ENCODE measurements at regions not wholly inside any gene's neighbourhood (a gene's known extent, or its start where the extent isn't known, plus 50 kb on each side); places are given as distances from the start of the nearest gene placed in this dataset.

GRCh38 chr6:118735320-118735719 lies 83.9 kb upstream of the CEP85L start:
- no peak overlapping the region for H3K4me3 ChIP-seq (ENCODE audit: low read depth, low read length, poor library complexity, severe bottlenecking)
- no peak overlapping the region for H2AFZ ChIP-seq (ENCODE audit: low read length)
- H3K9me3 ChIP-seq (ENCODE audit: low read length) = no peaks in the 10 kb centered on the region
- no peak overlapping the region for H3K27ac ChIP-seq (ENCODE audit: low read depth, low read length, poor library complexity, severe bottlenecking)
- H3K4me2 ChIP-seq (ENCODE audit: low read length) = no peak overlapping the region
- H3F3A ChIP-seq (ENCODE audit: insufficient read depth, low read length) = no peaks in the 10 kb centered on the region
- no peaks in the 10 kb centered on the region for H4K20me1 ChIP-seq (ENCODE audit: insufficient read depth, low read length)
- no peaks in the 10 kb centered on the region for H3K36me3 ChIP-seq (ENCODE audit: insufficient read depth, low read length)
- no peaks in the 10 kb centered on the region for H3K9me2 ChIP-seq (ENCODE audit: low read depth, low read length)
- TF ChIP-seq CTCF (IDR thresholded peaks at IDR 0.05; ENCODE audit: low read length) (peak; percentile 49; the same call in 1 of the 2 replicates), EZH2 (IDR thresholded peaks at IDR 0.05; ENCODE audit: borderline replicate concordance, low read length) (no peak)
- H3K9ac ChIP-seq (ENCODE audit: low read length) = no peak overlapping the region
- H3K4me1 ChIP-seq (ENCODE audit: insufficient read depth, low read length, severe bottlenecking) = no peaks in the 10 kb centered on the region
- H3K27me3 ChIP-seq (ENCODE audit: insufficient read depth, low read length) = no peaks in the 10 kb centered on the region; the same call in 1 of the 2 replicates
- no peaks in the 10 kb centered on the region for H3K79me2 ChIP-seq (ENCODE audit: insufficient read depth, low read length)

- no peak overlapping the region for H3K4me3 ChIP-seq (ENCODE audit: low read depth, low read length, poor library complexity, severe bottlenecking)
- peaks cover 5% of the 10 kb centered on the region for H3K4me1 ChIP-seq (ENCODE audit: insufficient read depth, low read length, severe bottlenecking)
- H3K79me2 ChIP-seq (ENCODE audit: insufficient read depth, low read length) = no peaks in the 10 kb centered on the region
- H3K9me3 ChIP-seq (ENCODE audit: low read length) = no peaks in the 10 kb centered on the region
- no peak overlapping the region for H3K4me2 ChIP-seq (ENCODE audit: low read length)
- H2AFZ ChIP-seq (ENCODE audit: low read length) = no peak overlapping the region
- no peaks in the 10 kb centered on the region for H4K20me1 ChIP-seq (ENCODE audit: insufficient read depth, low read length)
- H3F3A ChIP-seq (ENCODE audit: insufficient read depth, low read length) = no peaks in the 10 kb centered on the region
- no peaks in the 10 kb centered on the region for H3K9me2 ChIP-seq (ENCODE audit: low read depth, low read length)
- H3K9ac ChIP-seq (ENCODE audit: low read length) = no peak overlapping the region
- no peaks in the 10 kb centered on the region for H3K27me3 ChIP-seq (ENCODE audit: insufficient read depth, low read length)
- TF ChIP-seq CTCF (IDR thresholded peaks at IDR 0.05; ENCODE audit: low read length) = peak; percentile 36; the same call in 1 of the 2 replicates
- no peak for TF ChIP-seq EZH2 (IDR thresholded peaks at IDR 0.05; ENCODE audit: borderline replicate concordance, low read length)
- no peaks in the 10 kb centered on the region for H3K36me3 ChIP-seq (ENCODE audit: insufficient read depth, low read length)
- H3K27ac ChIP-seq (ENCODE audit: low read depth, low read length, poor library complexity, severe bottlenecking) = no peak overlapping the region
Measured at GRCh38 chr6:118725944-118726343, 74.6 kb upstream of the CEP85L start.

GRCh38 chr6:118724211-118724610 lies 72.8 kb upstream of the CEP85L start:
- Histone ChIP-seq H3K27me3 (ENCODE audit: insufficient read depth, low read length) (no peaks in the 10 kb centered on the region), H3K4me1 (ENCODE audit: insufficient read depth, low read length, severe bottlenecking) (peaks cover 15% of the 10 kb centered on the region), H3K79me2 (ENCODE audit: insufficient read depth, low read length) (no peaks in the 10 kb centered on the region), H3K9me3 (ENCODE audit: low read length) (no peaks in the 10 kb centered on the region), H3K4me3 (ENCODE audit: low read depth, low read length, poor library complexity, severe bottlenecking) (no peak overlapping the region), H3K36me3 (ENCODE audit: insufficient read depth, low read length) (no peaks in the 10 kb centered on the region), H2AFZ (ENCODE audit: low read length) (no peak overlapping the region), H3K4me2 (ENCODE audit: low read length) (0 out of 2 replicates have a peak overlapping the region, but pooled peaks have one; percentile 20), H3F3A (ENCODE audit: insufficient read depth, low read length) (no peaks in the 10 kb centered on the region), H4K20me1 (ENCODE audit: insufficient read depth, low read length) (no peaks in the 10 kb centered on the region), H3K9me2 (ENCODE audit: low read depth, low read length) (no peaks in the 10 kb centered on the region), H3K9ac (ENCODE audit: low read length) (no peak overlapping the region), H3K27ac (ENCODE audit: low read depth, low read length, poor library complexity, severe bottlenecking) (no peak overlapping the region)
- TF ChIP-seq EZH2 (IDR thresholded peaks at IDR 0.05; ENCODE audit: borderline replicate concordance, low read length) (no peak), CTCF (IDR thresholded peaks at IDR 0.05; ENCODE audit: low read length) (no peak)

Data from OCI-LY1 (cell line).